Calu3 (cell line): ENCODE measurements at regions not wholly inside any gene's neighbourhood (a gene's known extent, or its start where the extent isn't known, plus 50 kb on each side); places are given as distances from the start of the nearest gene placed in this dataset.
A peak's percentile ranks its signal among the peaks of the same experiment; 100 is the strongest.

ENCODE experiments used
- BruUV-seq: library from RNA; stranded (reverse); fragments of 400-500 nt; replicated peaks from 2 replicates; lab custom pipeline; 2021; lab: Mats Ljungman, UMichigan
- CTCF ChIA-PET: fragments of 300-600 bp; sonication (Branson Sonifier 250); formaldehyde crosslinking; loops from one replicate; lab custom pipeline; 2022; ENCODE audit warnings: antibody characterized with exemption; lab: Charles Lee
- DNase-seq: peaks from one replicate; pipeline ENCODE4 v3.0.0; 2022
- H3K27ac Mint-ChIP-seq: one replicate; pipeline ENCODE4 v1.8.0; 2022; ENCODE audit warnings: mixed read lengths; ENCODE audit not compliant: unreplicated experiment
- H3K27me3 Mint-ChIP-seq: one replicate; pipeline ENCODE4 v1.8.0; 2022; ENCODE audit warnings: mixed read lengths; ENCODE audit not compliant: unreplicated experiment
- H3K36me3 Mint-ChIP-seq: one replicate; pipeline ENCODE4 v1.8.0; 2022; ENCODE audit warnings: mild to moderate bottlenecking, moderate library complexity, mixed read lengths; ENCODE audit not compliant: insufficient read depth, unreplicated experiment
- H3K4me1 Mint-ChIP-seq: one replicate; pipeline ENCODE4 v1.8.0; 2022; ENCODE audit warnings: mild to moderate bottlenecking, low read depth, mixed read lengths; ENCODE audit not compliant: unreplicated experiment
- H3K4me3 Mint-ChIP-seq: one replicate; pipeline ENCODE4 v1.8.0; 2022; ENCODE audit warnings: mild to moderate bottlenecking, low read depth, moderate library complexity, mixed read lengths; ENCODE audit not compliant: unreplicated experiment
- H3K9me3 Mint-ChIP-seq: one replicate; pipeline ENCODE4 v1.8.0; 2022; ENCODE audit warnings: low read depth, mixed read lengths; ENCODE audit not compliant: unreplicated experiment
- CTCF ChIP-seq: fragments of 200-600 bp; IDR thresholded peaks from one replicate; pipeline ENCODE4 v1.8.0; 2022; ENCODE audit warnings: antibody characterized with exemption; ENCODE audit not compliant: unreplicated experiment
- intact Hi-C: fragments of 100-400 bp; cut with micrococcal nuclease; formaldehyde crosslinking; loops from one replicate; pipeline ENCODE4 v1.10.0; 2022; ENCODE audit not compliant: unreplicated experiment

- intact Hi-C loops = no loop called here
- Mint-ChIP-seq H3K36me3 (no peaks in the 10 kb centered on the region), H3K27me3 (no peaks in the 10 kb centered on the region), H3K4me3 (no peak overlapping the region), H3K4me1 (no peaks in the 10 kb centered on the region), H3K27ac (no peak overlapping the region), H3K9me3 (no peaks in the 10 kb centered on the region)
- TF ChIP-seq CTCF = no peak
- BruUV-seq = no TSS peak
- CTCF ChIA-PET = no interaction called here
- DNase-seq = no peak
These were observed 252.1 kb upstream of the PEX5L start for GRCh38 chr3:180288816-180289215.

- Mint-ChIP-seq H3K4me3 (no peak overlapping the region), H3K4me1 (peaks cover 12% of the 10 kb centered on the region), H3K27ac (no peak overlapping the region), H3K36me3 (no peaks in the 10 kb centered on the region), H3K27me3 (no peaks in the 10 kb centered on the region), H3K9me3 (no peaks in the 10 kb centered on the region)
- TF ChIP-seq CTCF = no peak
- intact Hi-C loops = no loop called here
- DNase-seq = no peak
- BruUV-seq = no TSS peak
- CTCF ChIA-PET = no interaction called here
These were observed 253.6 kb upstream of the PEX5L start for GRCh38 chr3:180290300-180290699.

- no TSS peak for BruUV-seq
- Mint-ChIP-seq H3K9me3 (no peaks in the 10 kb centered on the region), H3K36me3 (peaks cover 5% of the 10 kb centered on the region), H3K27me3 (no peaks in the 10 kb centered on the region), H3K4me1 (peaks cover 38% of the 10 kb centered on the region), H3K27ac (no peak overlapping the region), H3K4me3 (no peak overlapping the region)
- intact Hi-C loops = no loop called here
- CTCF ChIA-PET = interaction anchor here (1.0 to 2.2 kb wide), 2 partner anchors 12 to 28 kb away, joined by 4 to 7 read pairs; no protein-coding TSS in a partner anchor
- no peak for TF ChIP-seq CTCF
- DNase-seq = no peak
These were observed 257.7 kb upstream of the PEX5L start for GRCh38 chr3:180294282-180295027.

GRCh38 chr3:180295811-180296210 is 259.1 kb upstream of the PEX5L start:
- CTCF ChIA-PET = interaction anchor here (2.2 kb wide), 1 partner anchor 11 kb away, joined by 7 read pairs; no protein-coding TSS in a partner anchor
- H3K4me3 Mint-ChIP-seq = peak overlapping the region; percentile 22
- H3K27ac Mint-ChIP-seq = peak overlapping the region; percentile 83
- BruUV-seq = no TSS peak
- H3K27me3 Mint-ChIP-seq = no peaks in the 10 kb centered on the region
- TF ChIP-seq CTCF = no peak
- DNase-seq = peak; percentile 83
- intact Hi-C loops = no loop called here
- no peaks in the 10 kb centered on the region for H3K9me3 Mint-ChIP-seq
- peaks cover 38% of the 10 kb centered on the region for H3K4me1 Mint-ChIP-seq
- H3K36me3 Mint-ChIP-seq = peaks cover 5% of the 10 kb centered on the region
